WTC11 (cell line): ENCODE measurements at regions not wholly inside any gene's neighbourhood (a gene's known extent, or its start where the extent isn't known, plus 50 kb on each side); places are given as distances from the start of the nearest gene placed in this dataset.

ENCODE experiments used
- ATF1 ChIP-seq: sonication (generic); formaldehyde crosslinking; IDR thresholded peaks from 2 replicates; pipeline ENCODE4 v1.8.1; 2023; ENCODE audit warnings: mild to moderate bottlenecking, moderate library complexity, missing genetic modification reagents
- ATF2 ChIP-seq: sonication (generic); formaldehyde crosslinking; IDR thresholded peaks from 2 replicates; pipeline ENCODE4 v1.8.1; 2022; ENCODE audit warnings: low read depth, missing genetic modification reagents, borderline replicate concordance
- ATF3 ChIP-seq: sonication (generic); formaldehyde crosslinking; conservative IDR thresholded peaks from 2 replicates; pipeline ENCODE4 v1.8.1; 2022; ENCODE audit warnings: mild to moderate bottlenecking, missing genetic modification reagents
- CTCF ChIP-seq: fragments of 200-600 bp; IDR thresholded peaks from 2 replicates; pipeline ENCODE4 v1.8.0; 2022; ENCODE audit warnings: antibody characterized with exemption
- IRF1 ChIP-seq: sonication (generic); formaldehyde crosslinking; IDR thresholded peaks from 2 replicates; pipeline ENCODE4 v1.8.0; 2023; ENCODE audit warnings: missing genetic modification reagents
- JAZF1 ChIP-seq: fragments of 250-450 bp; sonication (Bioruptor Pico); IDR thresholded peaks from 2 replicates; pipeline ENCODE4 v1.9.0; 2021; ENCODE audit warnings: moderate library complexity, mild to moderate bottlenecking, inconsistent platforms
- MAX ChIP-seq: sonication (generic); formaldehyde crosslinking; IDR thresholded peaks from 2 replicates; pipeline ENCODE4 v1.8.0; 2022; ENCODE audit warnings: mild to moderate bottlenecking, missing genetic modification reagents
- NFE2L1 ChIP-seq: sonication (generic); formaldehyde crosslinking; IDR thresholded peaks from 2 replicates; pipeline ENCODE4 v1.8.1; 2023; ENCODE audit warnings: missing genetic modification reagents
- PRRX2 ChIP-seq: fragments of 250-450 bp; sonication (Bioruptor Pico); IDR thresholded peaks from 2 replicates; pipeline ENCODE4 v1.8.0; 2021; ENCODE audit warnings: mild to moderate bottlenecking
- TEAD1 ChIP-seq: sonication (generic); formaldehyde crosslinking; IDR thresholded peaks from 2 replicates; pipeline ENCODE4 v1.8.0; 2022; ENCODE audit warnings: mild to moderate bottlenecking, missing genetic modification reagents
- USF1 ChIP-seq: sonication (generic); formaldehyde crosslinking; IDR thresholded peaks from 2 replicates; pipeline ENCODE4 v1.8.0; 2022; ENCODE audit warnings: mild to moderate bottlenecking, missing genetic modification reagents
- ZNF281 ChIP-seq: sonication (generic); formaldehyde crosslinking; IDR thresholded peaks from 2 replicates; pipeline ENCODE4 v1.8.0; 2023; ENCODE audit warnings: mild to moderate bottlenecking, missing genetic modification reagents
- ZNF512 ChIP-seq: sonication (generic); formaldehyde crosslinking; IDR thresholded peaks from 2 replicates; pipeline ENCODE4 v1.8.1; 2022; ENCODE audit warnings: missing genetic modification reagents, borderline replicate concordance

GRCh38 chr12:91575630-91576029, 393.0 kb upstream of the DCN start:
- TF ChIP-seq IRF1 (no peak), TEAD1 (CRISPR knock-in tag) (no peak), CTCF (no peak), USF1 (CRISPR knock-in tag) (no peak), ATF1 (CRISPR knock-in tag) (no peak), ATF3 (CRISPR knock-in tag) (no peak), NFE2L1 (CRISPR knock-in tag) (no peak), ZNF512 (CRISPR knock-in tag) (no peak), ZNF281 (no peak), JAZF1 (CRISPR knock-in tag) (no peak), MAX (no peak), PRRX2 (CRISPR knock-in tag) (no peak), ATF2 (CRISPR knock-in tag) (no peak)
